Panc1 (cell line): ENCODE measurements at regions not wholly inside any gene's neighbourhood (a gene's known extent, or its start where the extent isn't known, plus 50 kb on each side); places are given as distances from the start of the nearest gene placed in this dataset.
"Not testable (repeated sequence)": the region's sequence is repeated elsewhere in the genome, so short reads cannot be mapped to it uniquely, and the experiment has no call there.

Source experiments
- ATAC-seq: fragments of 200-7000 bp; cut with Tn5 transposase; 2 replicates; pipeline ENCODE4 v1.9.1; 2020; ENCODE audit warnings: mild to moderate bottlenecking, moderate library complexity
- BruUV-seq: library from RNA; stranded (reverse); fragments of 400-500 nt; replicated peaks from 2 replicates; lab custom pipeline; 2021; lab: Mats Ljungman, UMichigan
- CTCF ChIA-PET: fragments of 300-600 bp; sonication (Branson Sonifier 250); formaldehyde crosslinking; loops from one replicate; lab custom pipeline; 2022; ENCODE audit warnings: antibody characterized with exemption; lab: Charles Lee
- POLR2A ChIA-PET: fragments of 300-600 bp; sonication (Branson Sonifier 250); formaldehyde crosslinking; loops from one replicate; lab custom pipeline; 2022; ENCODE audit warnings: antibody characterized with exemption; lab: Charles Lee
- DNase-seq: peaks from one replicate; pipeline ENCODE4 v3.0.0-alpha.2; 2010; ENCODE audit warnings: low read depth, low spot score
- H3K27ac ChIP-seq: 2 replicates; pipeline ENCODE4 v1.5.1; 2011; ENCODE audit warnings: mild to moderate bottlenecking, low read length, inconsistent platforms
- H3K27me3 ChIP-seq: fragments of 200-500 bp; sonication (Bioruptor generic); 2 replicates; pipeline ENCODE4 v1.6.0; 2014; ENCODE audit warnings: low read length, inconsistent platforms; ENCODE audit not compliant: control insufficient read depth, insufficient read depth
- H3K36me3 ChIP-seq: fragments of 200-500 bp; sonication (Bioruptor generic); 2 replicates; pipeline ENCODE4 v1.5.1; 2014; ENCODE audit warnings: inconsistent platforms, mild to moderate bottlenecking, low read length, moderate library complexity; ENCODE audit not compliant: control insufficient read depth, insufficient read depth
- H3K4me1 ChIP-seq: 2 replicates; pipeline ENCODE4 v1.5.1; 2011; ENCODE audit warnings: inconsistent platforms, mild to moderate bottlenecking, low read length, moderate library complexity; ENCODE audit not compliant: control insufficient read depth, insufficient read depth
- H3K4me3 ChIP-seq, 2 experiments: 2 replicates each; pipeline ENCODE4 v1.5.1; 2011 to 2012; ENCODE audit warnings: low read depth in 2 of 2, low read length in 2 of 2, mild to moderate bottlenecking in 2 of 2, inconsistent platforms in 1 of 2, moderate library complexity in 1 of 2
- H3K9me3 ChIP-seq: fragments of 200-500 bp; sonication (Bioruptor generic); 2 replicates; pipeline ENCODE4 v1.5.1; 2014; ENCODE audit warnings: low read depth, mild to moderate bottlenecking, inconsistent platforms, low read length, moderate library complexity; ENCODE audit not compliant: control insufficient read depth, insufficient read depth
- in situ Hi-C: cut with HindIII; loops from 2 replicates; pipeline ENCODE4 v1.10.0; 2016; ENCODE audit warnings: low sequenced_read_pairs, low pct_unique_long_range_greater_than_20kb
- intact Hi-C: fragments of 100-400 bp; cut with micrococcal nuclease; formaldehyde crosslinking; loops from one replicate; pipeline ENCODE4 v1.10.0; 2022; ENCODE audit not compliant: unreplicated experiment

DNA sequence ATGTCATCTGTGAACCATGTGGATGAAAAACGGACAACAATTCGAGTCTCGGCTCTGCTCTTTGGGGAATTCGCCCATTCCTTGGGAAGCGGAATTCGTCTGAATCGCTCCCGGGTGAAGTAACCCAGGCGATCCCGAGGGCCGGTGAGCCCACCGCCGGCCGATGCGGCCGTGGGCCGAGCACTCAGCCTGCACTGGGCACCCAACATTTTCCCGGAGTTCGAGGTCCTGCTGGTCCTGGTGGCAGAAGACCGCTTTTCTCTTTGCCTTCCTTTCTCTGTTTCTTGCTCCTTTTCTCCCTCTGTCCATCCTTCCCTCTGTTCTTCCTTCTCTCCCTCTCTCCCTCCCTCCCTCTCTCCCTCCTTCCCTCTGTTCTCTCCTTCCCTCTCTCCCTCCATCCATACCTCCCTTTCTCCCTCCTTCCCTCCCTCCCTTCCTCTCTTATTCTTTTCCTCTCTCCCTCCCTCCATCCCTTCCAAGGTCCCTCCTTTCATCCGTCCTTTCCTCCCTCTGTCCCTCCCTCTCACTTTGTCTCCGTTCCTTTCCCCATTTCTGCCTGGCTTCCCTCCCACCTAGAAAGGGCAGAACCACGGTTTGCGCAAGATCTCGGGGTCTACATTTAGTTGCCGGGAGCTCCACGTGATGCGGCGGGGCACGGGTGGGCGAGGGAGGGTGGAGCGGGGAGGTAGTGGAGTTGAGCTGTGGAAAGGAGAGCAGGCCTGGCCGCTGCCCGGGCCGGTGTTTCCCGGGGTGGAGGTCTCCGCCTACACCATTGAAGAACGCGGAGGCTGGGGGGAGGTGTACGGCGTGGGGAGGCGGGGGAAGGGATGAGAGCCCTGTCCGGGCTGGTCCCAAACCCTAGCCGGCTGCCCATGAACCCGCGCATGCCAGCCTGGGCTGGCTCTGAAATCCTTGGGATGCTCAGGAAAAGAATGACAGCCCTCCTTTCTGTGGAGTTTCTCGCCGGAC lies 363.8 kb upstream of the DEFB115 start:
- ATAC-seq, BruUV-seq, CTCF ChIA-PET, H3K4me1 ChIP-seq, H3K27ac ChIP-seq, in situ Hi-C loops, POLR2A ChIA-PET, H3K27me3 ChIP-seq, H3K36me3 ChIP-seq, H3K4me3 ChIP-seq, intact Hi-C loops, DNase-seq, H3K9me3 ChIP-seq: not testable (repeated sequence)

DNA sequence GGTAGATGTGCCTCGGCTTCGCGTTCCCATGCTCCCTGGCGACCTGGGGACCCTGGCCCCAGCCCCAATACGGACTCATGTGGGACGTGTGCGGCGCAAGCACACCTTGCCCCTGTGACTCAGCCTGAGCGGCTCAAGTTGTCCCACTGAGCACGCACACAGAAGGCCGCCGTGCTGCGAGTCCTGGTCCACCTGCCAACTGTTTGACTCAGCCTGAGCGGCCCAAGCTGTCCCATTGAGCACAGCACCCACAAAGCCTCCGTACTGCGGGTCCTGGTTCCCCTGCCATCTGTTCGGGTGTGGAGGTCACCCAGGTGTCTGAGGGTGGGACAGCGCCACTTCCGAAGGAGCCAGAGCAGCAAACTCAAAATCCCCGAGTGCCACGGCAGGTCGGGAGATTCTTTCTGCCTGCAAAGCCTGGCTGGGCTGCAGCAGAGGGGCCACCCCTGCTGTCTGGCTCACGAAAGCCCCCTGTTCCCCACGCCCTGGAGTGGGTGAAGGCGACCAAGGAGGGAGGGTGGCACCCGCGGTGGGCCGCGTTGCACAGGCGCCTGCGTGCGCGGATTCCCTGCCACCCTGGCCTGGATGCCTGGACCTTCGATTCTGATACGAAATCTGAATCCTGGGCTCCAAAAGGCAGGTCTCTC lies 362.6 kb upstream of the DEFB115 start:
- H3K27ac ChIP-seq, POLR2A ChIA-PET, CTCF ChIA-PET, DNase-seq, H3K36me3 ChIP-seq, in situ Hi-C loops, BruUV-seq, H3K4me3 ChIP-seq, H3K4me1 ChIP-seq, H3K9me3 ChIP-seq, H3K27me3 ChIP-seq, ATAC-seq, intact Hi-C loops: not testable (repeated sequence)

GRCh38 chr20:30895354-30895711 lies 362.1 kb upstream of the DEFB115 start:
- H3K36me3 ChIP-seq, POLR2A ChIA-PET, CTCF ChIA-PET, H3K9me3 ChIP-seq, H3K27ac ChIP-seq, ATAC-seq, H3K4me1 ChIP-seq, BruUV-seq, H3K27me3 ChIP-seq, in situ Hi-C loops, H3K4me3 ChIP-seq, intact Hi-C loops, DNase-seq: not testable (repeated sequence)

GRCh38 chr20:30899370-30900079 lies 357.9 kb upstream of the DEFB115 start:
- H3K27ac ChIP-seq, ATAC-seq, CTCF ChIA-PET, H3K27me3 ChIP-seq, H3K36me3 ChIP-seq, in situ Hi-C loops, DNase-seq, H3K9me3 ChIP-seq, H3K4me1 ChIP-seq, POLR2A ChIA-PET, BruUV-seq, H3K4me3 ChIP-seq, intact Hi-C loops: not testable (repeated sequence)

GRCh38 chr20:30900080-30900719 lies 357.3 kb upstream of the DEFB115 start:
- in situ Hi-C loops, H3K27me3 ChIP-seq, H3K4me1 ChIP-seq, ATAC-seq, POLR2A ChIA-PET, BruUV-seq, H3K9me3 ChIP-seq, H3K36me3 ChIP-seq, CTCF ChIA-PET, intact Hi-C loops, H3K4me3 ChIP-seq, DNase-seq, H3K27ac ChIP-seq: not testable (repeated sequence)

DNA sequence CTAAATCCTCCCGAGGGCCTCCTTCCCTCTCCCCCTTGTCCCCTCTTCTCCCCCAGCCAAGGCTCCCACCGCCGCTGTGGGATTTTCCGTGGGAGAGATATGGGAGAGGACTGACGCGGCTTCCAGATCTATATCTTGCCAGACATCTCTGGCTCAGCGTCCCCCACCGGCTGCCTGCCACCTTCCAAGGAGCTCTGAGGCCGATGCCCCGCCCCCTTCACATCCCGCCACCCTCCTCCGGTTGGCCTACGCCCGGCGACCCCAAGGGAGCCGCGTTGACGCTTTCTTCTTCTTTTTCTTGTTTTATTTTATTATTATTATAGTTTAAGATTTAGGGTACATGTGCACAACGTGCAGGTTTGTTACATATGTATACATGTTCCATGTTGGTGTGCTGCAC lies 352.2 kb upstream of the DEFB115 start:
- DNase-seq, CTCF ChIA-PET, H3K27me3 ChIP-seq, H3K4me1 ChIP-seq, in situ Hi-C loops, BruUV-seq, H3K36me3 ChIP-seq, H3K9me3 ChIP-seq, ATAC-seq, H3K4me3 ChIP-seq, intact Hi-C loops, H3K27ac ChIP-seq: not testable (repeated sequence)
- POLR2A ChIA-PET, result interaction anchor here (0.6 kb wide), 1 partner anchor 699 kb away, joined by 3 read pairs; no protein-coding TSS in a partner anchor
